ENCODE measurements at regions not wholly inside any gene's neighbourhood (a gene's known extent, or its start where the extent isn't known, plus 50 kb on each side); places are given as distances from the start of the nearest gene placed in this dataset.
"Not testable (repeated sequence)": the region's sequence is repeated elsewhere in the genome, so short reads cannot be mapped to it uniquely, and the experiment has no call there.

GRCh38 chrX:1749499-1749898, 134.6 kb downstream of the ASMT start:
- no peak for DNase-seq (ENCODE audit: low read depth)
- no peak overlapping the region for H3K4me3 ChIP-seq (ENCODE audit: low read depth, low read length)
- TF ChIP-seq, protein P1, sequence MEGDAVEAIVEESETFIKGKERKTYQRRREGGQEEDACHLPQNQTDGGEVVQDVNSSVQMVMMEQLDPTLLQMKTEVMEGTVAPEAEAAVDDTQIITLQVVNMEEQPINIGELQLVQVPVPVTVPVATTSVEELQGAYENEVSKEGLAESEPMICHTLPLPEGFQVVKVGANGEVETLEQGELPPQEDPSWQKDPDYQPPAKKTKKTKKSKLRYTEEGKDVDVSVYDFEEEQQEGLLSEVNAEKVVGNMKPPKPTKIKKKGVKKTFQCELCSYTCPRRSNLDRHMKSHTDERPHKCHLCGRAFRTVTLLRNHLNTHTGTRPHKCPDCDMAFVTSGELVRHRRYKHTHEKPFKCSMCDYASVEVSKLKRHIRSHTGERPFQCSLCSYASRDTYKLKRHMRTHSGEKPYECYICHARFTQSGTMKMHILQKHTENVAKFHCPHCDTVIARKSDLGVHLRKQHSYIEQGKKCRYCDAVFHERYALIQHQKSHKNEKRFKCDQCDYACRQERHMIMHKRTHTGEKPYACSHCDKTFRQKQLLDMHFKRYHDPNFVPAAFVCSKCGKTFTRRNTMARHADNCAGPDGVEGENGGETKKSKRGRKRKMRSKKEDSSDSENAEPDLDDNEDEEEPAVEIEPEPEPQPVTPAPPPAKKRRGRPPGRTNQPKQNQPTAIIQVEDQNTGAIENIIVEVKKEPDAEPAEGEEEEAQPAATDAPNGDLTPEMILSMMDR (IDR thresholded peaks at IDR 0.05; ENCODE audit: insufficient read depth, low read depth, low read length) = no peak

- DNase-seq (ENCODE audit: low read depth) = no peak
- H3K4me3 ChIP-seq (ENCODE audit: low read depth, low read length) = no peak overlapping the region
- TF ChIP-seq, protein P1 (IDR thresholded peaks at IDR 0.05; ENCODE audit: insufficient read depth, low read depth, low read length) = no peak
Observed at GRCh38 chrX:1750267-1750666, 135.4 kb downstream of the ASMT start.

GRCh38 chrX:1751781-1752180, 136.9 kb downstream of the ASMT start:
- no peak overlapping the region for H3K4me3 ChIP-seq (ENCODE audit: low read depth, low read length)
- DNase-seq (ENCODE audit: low read depth) = no peak
- TF ChIP-seq, protein P1 (IDR thresholded peaks at IDR 0.05; ENCODE audit: insufficient read depth, low read depth, low read length) = no peak

DNA sequence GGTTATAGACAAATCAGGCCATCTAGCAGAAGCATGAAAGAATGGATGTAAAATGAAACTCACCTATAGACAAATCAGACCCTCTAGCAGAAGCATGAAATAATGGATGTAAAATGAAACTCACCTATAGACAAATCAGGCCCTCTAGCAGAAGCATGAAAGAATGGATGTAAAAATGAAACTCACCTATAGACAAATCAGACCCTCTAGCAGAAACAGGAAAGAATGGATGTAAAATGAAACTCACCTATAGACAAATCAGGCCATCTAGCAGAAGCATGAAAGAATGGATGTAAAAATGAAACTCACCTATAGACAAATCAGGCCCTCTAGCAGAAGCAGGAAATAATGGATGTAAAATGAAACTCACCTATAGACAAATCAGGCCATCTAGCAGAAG, 137.9 kb downstream of the ASMT start:
- H3K4me3 ChIP-seq (ENCODE audit: low read depth, low read length); DNase-seq (ENCODE audit: low read depth): not testable (repeated sequence)

GRCh38 chrX:1754077-1754476, 139.2 kb downstream of the ASMT start:
- H3K4me3 ChIP-seq (ENCODE audit: low read depth, low read length) = no peak overlapping the region
- DNase-seq (ENCODE audit: low read depth) = no peak
- TF ChIP-seq, protein P1 (IDR thresholded peaks at IDR 0.05; ENCODE audit: insufficient read depth, low read depth, low read length) = no peak

DNA sequence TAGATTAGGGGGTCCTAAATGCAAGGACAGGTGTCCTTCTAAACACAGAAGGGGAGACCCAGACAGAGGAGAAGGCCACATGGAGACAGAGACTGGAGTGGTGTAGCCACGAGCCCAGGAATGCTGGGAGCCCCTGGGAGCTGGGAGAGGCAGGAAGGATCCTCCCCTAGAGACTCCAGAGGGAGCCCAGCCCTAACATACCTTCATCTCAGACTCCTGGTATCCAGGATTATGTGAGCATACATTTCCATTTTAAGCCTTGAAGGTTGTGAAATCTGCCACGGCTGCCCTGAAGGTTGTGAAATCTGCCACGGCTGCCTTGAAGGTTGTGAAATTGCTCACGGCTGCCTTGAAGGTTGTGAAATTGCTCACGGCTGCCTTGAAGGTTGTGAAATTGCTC, 148.4 kb downstream of the ASMT start:
- TF ChIP-seq, protein P1 (IDR thresholded peaks at IDR 0.05; ENCODE audit: insufficient read depth, low read depth, low read length) = no peak
- DNase-seq (ENCODE audit: low read depth) = no peak
- H3K4me3 ChIP-seq (ENCODE audit: low read depth, low read length) = no peak overlapping the region

- not testable (repeated sequence) for DNase-seq (ENCODE audit: low read depth); H3K4me3 ChIP-seq (ENCODE audit: low read depth, low read length)
Observed at GRCh38 chrX:1764883-1765364, 150.1 kb downstream of the ASMT start.

DNA sequence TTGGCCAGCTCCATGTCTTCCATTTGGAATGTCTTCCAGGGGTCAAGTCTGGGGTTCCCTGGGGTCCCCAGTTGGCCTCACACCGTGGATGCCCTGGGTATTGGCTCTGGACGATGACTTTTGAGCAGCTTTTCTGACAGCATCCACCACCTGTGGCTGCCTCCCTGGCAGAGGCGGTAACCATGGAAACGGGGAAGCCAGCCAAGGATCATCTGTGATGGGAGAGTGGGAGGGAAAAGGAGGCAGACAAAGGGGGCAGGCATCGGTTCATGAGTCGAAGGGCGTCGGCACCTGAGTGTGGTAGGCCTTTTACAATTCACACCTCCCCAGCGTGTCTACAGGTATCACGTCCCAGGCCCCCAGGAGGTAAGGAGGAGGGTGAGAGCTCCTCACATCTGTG, 152.2 kb downstream of the ASMT start:
- H3K4me3 ChIP-seq (ENCODE audit: low read depth, low read length) = no peak overlapping the region
- no peak for DNase-seq (ENCODE audit: low read depth)

More for the DNA sequence above, 152.2 kb downstream of the ASMT start:
- TF ChIP-seq, protein P1 (IDR thresholded peaks at IDR 0.05; ENCODE audit: insufficient read depth, low read depth, low read length) = no peak
